NCI-H1436 (cell line): ENCODE measurements at regions not wholly inside any gene's neighbourhood (a gene's known extent, or its start where the extent isn't known, plus 50 kb on each side); places are given as distances from the start of the nearest gene placed in this dataset.

Experiments
- DNase-seq: peaks from one replicate; lab custom pipeline; 2025; lab: John Stamatoyannopoulos, UW

- no peak for DNase-seq
These were observed 272.2 kb upstream of the CHRNA7 start for GRCh38 chr15:31758126-31758525.

- DNase-seq = no peak
These were observed 262.3 kb upstream of the CHRNA7 start for GRCh38 chr15:31768055-31768454.

- no peak for DNase-seq
These were observed 256.3 kb upstream of the CHRNA7 start for GRCh38 chr15:31774045-31774444.

GRCh38 chr15:31776039-31776438 is 254.3 kb upstream of the CHRNA7 start:
- no peak for DNase-seq

GRCh38 chr15:31781261-31781660 is 249.1 kb upstream of the CHRNA7 start:
- no peak for DNase-seq

GRCh38 chr15:31782016-31782783 is 248.1 kb upstream of the CHRNA7 start:
- no peak for DNase-seq

- no peak for DNase-seq
These were observed 247.4 kb upstream of the CHRNA7 start for GRCh38 chr15:31782951-31783350.

GRCh38 chr15:31786360-31786759 is 244.0 kb upstream of the CHRNA7 start:
- DNase-seq = no peak

- no peak for DNase-seq
These were observed 242.2 kb upstream of the CHRNA7 start for GRCh38 chr15:31788104-31788503.

- DNase-seq = no peak
These were observed 237.6 kb upstream of the CHRNA7 start for GRCh38 chr15:31792611-31793199.

GRCh38 chr15:31799319-31799714 is 231.0 kb upstream of the CHRNA7 start:
- no peak for DNase-seq

GRCh38 chr15:31799715-31800321 is 230.5 kb upstream of the CHRNA7 start:
- DNase-seq = no peak

- DNase-seq = no peak
These were observed 229.2 kb upstream of the CHRNA7 start for GRCh38 chr15:31801152-31801551.

- DNase-seq = no peak
These were observed 227.6 kb upstream of the CHRNA7 start for GRCh38 chr15:31802761-31803160.

GRCh38 chr15:31803388-31803884 is 226.9 kb upstream of the CHRNA7 start:
- no peak for DNase-seq

- no peak for DNase-seq
These were observed 225.1 kb upstream of the CHRNA7 start for GRCh38 chr15:31805090-31805662.

GRCh38 chr15:31806106-31806505 is 224.2 kb upstream of the CHRNA7 start:
- no peak for DNase-seq

- no peak for DNase-seq
These were observed 218.7 kb upstream of the CHRNA7 start for GRCh38 chr15:31811641-31812040.

- no peak for DNase-seq
These were observed 216.2 kb upstream of the CHRNA7 start for GRCh38 chr15:31814082-31814481.

GRCh38 chr15:31815411-31816155 is 214.7 kb upstream of the CHRNA7 start:
- DNase-seq = no peak

- no peak for DNase-seq
These were observed 207.9 kb upstream of the CHRNA7 start for GRCh38 chr15:31822463-31822862.

GRCh38 chr15:31824024-31824423 is 206.3 kb upstream of the CHRNA7 start:
- DNase-seq = no peak
